ENCODE measurements at regions not wholly inside any gene's neighbourhood (a gene's known extent, or its start where the extent isn't known, plus 50 kb on each side); places are given as distances from the start of the nearest gene placed in this dataset.
A peak's percentile ranks its signal among the peaks of the same experiment; 100 is the strongest.

DNA sequence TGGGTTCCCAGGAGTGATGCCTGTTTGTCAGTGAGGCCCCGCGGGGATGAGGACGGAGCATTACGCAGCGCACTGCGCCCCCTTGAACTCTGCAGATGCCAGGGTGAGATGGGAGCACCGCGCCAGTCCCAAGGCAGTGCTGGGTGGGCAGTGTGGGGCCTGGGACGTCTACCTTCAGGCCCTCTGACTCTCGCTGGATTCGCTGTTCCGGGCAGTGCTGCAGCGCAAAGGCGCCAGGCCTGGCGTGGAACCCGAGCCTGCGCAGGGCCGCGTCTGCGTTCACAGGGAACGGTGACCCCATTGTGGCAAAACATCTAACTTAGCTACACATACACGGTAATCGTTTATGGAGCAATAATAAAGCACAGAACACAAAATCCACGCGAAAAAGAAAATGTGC is 257.3 kb downstream of the QKI start:
- TF ChIP-seq, protein P1, sequence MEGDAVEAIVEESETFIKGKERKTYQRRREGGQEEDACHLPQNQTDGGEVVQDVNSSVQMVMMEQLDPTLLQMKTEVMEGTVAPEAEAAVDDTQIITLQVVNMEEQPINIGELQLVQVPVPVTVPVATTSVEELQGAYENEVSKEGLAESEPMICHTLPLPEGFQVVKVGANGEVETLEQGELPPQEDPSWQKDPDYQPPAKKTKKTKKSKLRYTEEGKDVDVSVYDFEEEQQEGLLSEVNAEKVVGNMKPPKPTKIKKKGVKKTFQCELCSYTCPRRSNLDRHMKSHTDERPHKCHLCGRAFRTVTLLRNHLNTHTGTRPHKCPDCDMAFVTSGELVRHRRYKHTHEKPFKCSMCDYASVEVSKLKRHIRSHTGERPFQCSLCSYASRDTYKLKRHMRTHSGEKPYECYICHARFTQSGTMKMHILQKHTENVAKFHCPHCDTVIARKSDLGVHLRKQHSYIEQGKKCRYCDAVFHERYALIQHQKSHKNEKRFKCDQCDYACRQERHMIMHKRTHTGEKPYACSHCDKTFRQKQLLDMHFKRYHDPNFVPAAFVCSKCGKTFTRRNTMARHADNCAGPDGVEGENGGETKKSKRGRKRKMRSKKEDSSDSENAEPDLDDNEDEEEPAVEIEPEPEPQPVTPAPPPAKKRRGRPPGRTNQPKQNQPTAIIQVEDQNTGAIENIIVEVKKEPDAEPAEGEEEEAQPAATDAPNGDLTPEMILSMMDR (IDR thresholded peaks at IDR 0.05; ENCODE audit: insufficient read depth, missing control alignments): no peak
- FAIRE-seq (no peak), DNase-seq (ENCODE audit: insufficient read length, low spot score) (no peak)

DNA sequence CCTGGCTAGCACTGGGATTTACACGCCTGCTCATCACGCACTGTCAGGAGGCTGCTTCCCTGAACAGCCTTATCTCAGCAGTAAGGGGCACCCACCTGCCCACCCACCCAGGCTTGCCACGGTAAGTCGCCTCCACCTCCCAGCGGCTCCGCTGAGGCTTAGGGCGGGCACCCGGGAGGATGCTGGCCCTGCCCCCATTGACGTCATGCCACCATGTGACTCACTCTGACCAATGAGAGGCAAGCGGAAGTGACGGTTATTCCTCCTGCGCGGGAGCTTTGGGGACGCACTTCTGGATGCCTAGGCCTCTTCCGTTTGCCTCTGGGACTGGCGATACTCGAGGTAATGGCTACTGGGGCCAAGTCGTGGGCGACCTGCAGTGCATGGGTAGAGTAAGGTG is 256.8 kb downstream of the QKI start:
- TF ChIP-seq, protein P1 (IDR thresholded peaks at IDR 0.05; ENCODE audit: insufficient read depth, missing control alignments): no peak
- DNase-seq (ENCODE audit: insufficient read length, low spot score): no peak
- no peak for FAIRE-seq

DNA sequence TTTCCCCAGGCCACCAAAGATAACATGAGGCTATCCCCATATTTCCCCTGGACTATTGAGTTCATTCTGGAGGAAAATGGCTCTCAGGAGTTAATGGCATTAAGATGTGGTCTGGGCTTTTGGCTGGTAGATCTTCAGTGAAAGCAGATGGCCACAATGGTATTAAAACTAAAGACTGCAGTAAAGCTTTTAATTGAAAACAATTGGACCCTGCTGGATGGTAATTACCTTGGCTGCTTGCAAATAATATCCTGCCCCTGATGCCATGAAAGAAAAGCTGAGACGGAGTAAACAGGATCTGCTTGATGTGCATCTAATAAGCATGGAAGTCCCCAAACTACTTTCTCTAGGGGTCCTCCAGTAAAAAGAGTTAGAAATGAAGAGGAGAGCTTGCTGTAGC is 255.8 kb downstream of the QKI start:
- TF ChIP-seq, protein P1 (IDR thresholded peaks at IDR 0.05; ENCODE audit: insufficient read depth, missing control alignments): no peak
- FAIRE-seq (no peak), DNase-seq (ENCODE audit: insufficient read length, low spot score) (peak; percentile 28)

DNA sequence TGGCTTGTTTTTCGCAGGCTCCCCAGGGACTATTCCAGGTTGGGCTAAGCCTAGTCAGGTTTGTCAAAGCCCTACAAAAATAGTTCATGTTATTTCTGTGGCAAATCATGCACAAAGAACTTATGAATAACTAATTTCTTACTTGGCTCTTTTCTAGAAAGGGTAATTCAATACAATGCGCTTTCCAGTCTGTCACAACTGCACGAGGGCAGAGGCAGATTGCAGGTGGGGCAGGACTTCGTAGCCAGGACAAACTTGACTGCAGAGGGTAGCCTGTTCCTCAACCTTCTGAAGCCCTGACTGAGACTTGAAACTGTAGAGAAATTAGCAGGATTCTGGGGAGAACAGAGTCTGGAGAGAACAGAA is 253.5 kb downstream of the QKI start:
- DNase-seq (ENCODE audit: insufficient read length, low spot score) (no peak), FAIRE-seq (no peak)
- TF ChIP-seq, protein P1 (IDR thresholded peaks at IDR 0.05; ENCODE audit: insufficient read depth, missing control alignments): no peak

DNA sequence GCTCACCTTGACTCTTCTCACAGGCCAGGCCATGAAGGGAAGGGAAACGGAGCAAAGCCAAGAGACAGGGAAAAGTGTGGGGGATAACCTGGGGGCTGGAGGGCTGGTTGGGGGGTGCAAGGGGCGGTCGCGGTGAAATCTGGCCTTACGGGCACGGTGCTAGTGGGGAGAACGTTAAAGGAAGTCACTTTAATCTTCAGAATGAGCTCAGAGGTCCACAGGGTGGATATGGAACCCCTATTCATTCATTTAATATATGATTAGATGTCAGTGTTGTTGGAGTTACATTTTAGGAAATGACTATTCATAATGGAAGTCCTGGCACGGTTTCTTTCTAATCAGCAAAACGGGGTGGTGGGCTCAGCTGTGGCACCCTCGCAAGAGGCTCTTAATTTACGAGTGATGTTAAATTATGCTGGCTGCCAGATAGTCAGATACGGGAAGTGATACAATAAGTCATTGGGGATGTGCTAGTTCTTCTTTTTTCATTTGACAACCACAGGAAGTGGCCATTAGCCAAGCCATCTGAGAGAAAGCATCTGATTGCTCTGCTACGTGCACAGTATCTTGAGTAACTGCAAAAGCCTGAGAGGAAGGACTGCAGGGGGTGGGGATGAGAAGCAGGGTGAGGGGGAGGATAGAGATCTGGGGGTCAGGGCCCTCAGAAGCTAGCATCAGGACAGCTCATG is 253.0 kb downstream of the QKI start:
- FAIRE-seq (no peak), DNase-seq (ENCODE audit: insufficient read length, low spot score) (no peak)
- TF ChIP-seq, protein P1 (IDR thresholded peaks at IDR 0.05; ENCODE audit: insufficient read depth, missing control alignments): no peak

DNA sequence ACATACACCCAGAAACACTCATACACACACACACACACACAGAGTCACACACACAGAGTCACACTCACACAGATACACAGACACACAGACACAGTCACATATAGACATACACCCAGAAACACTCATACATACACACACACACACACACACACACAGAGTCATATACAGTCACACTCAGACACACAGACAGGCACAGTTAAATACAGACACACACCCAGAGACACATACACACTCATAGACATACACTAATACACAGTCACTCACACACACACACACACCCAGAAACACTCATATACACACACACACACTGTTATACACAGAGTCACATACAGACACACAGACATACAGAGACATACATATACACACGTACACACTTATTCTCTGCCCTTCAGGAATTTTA is 250.9 kb downstream of the QKI start:
- FAIRE-seq (no peak), DNase-seq (ENCODE audit: insufficient read length, low spot score) (no peak)
- TF ChIP-seq, protein P1 (IDR thresholded peaks at IDR 0.05; ENCODE audit: insufficient read depth, missing control alignments): no peak

DNA sequence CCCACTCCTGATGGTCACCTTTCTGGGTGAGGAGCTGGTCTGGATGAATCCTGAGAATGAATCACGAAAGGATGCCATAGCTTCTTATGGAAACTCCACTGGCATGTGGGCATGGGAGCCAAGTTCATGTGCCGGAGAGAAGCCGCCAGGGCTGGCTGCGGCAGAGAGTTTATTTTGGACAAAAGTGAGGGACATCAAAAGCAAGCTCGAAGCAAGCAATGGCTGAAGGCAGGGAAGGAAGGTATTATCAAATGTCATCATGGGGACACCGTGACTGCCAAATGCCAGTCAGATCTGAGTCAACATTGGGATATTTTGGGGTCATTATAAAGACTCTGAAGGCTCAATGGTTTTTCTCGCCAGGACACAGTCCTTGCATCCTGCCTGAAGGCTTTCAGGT is 249.1 kb downstream of the QKI start:
- FAIRE-seq (no peak), DNase-seq (ENCODE audit: insufficient read length, low spot score) (no peak)
- TF ChIP-seq, protein P1 (IDR thresholded peaks at IDR 0.05; ENCODE audit: insufficient read depth, missing control alignments): no peak
